NCI-H2081 treated with DMSO at 0.1 percent for 48 hours (cell line): ENCODE measurements at regions not wholly inside any gene's neighbourhood (a gene's known extent, or its start where the extent isn't known, plus 50 kb on each side); places are given as distances from the start of the nearest gene placed in this dataset.
"Not testable (repeated sequence)": the region's sequence is repeated elsewhere in the genome, so short reads cannot be mapped to it uniquely, and the experiment has no call there.

Source experiments
- DNase-seq: peaks from one replicate; lab custom pipeline; 2025; lab: John Stamatoyannopoulos, UW

- DNase-seq, result not testable (repeated sequence)
These were observed 289.4 kb downstream of the CNTNAP3B start for GRCh38 chr9:41839786-41840185.

GRCh38 chr9:41838953-41839352 lies 290.3 kb downstream of the CNTNAP3B start:
- DNase-seq, result not testable (repeated sequence)

GRCh38 chr9:41838562-41838851 lies 290.7 kb downstream of the CNTNAP3B start:
- DNase-seq, result not testable (repeated sequence)

- not testable (repeated sequence) for DNase-seq
These were observed 291.3 kb downstream of the CNTNAP3B start for GRCh38 chr9:41837684-41838561.

GRCh38 chr9:41833108-41833507 lies 296.1 kb downstream of the CNTNAP3B start:
- not testable (repeated sequence) for DNase-seq

GRCh38 chr9:41824723-41825122 lies 304.5 kb downstream of the CNTNAP3B start:
- DNase-seq, result not testable (repeated sequence)

- DNase-seq, result not testable (repeated sequence)
These were observed 326.5 kb downstream of the CNTNAP3B start for GRCh38 chr9:41802706-41803105.

- DNase-seq, result not testable (repeated sequence)
These were observed 330.5 kb downstream of the CNTNAP3B start for GRCh38 chr9:41798684-41799083.

GRCh38 chr9:41790719-41791363 lies 338.4 kb downstream of the CNTNAP3B start:
- DNase-seq, result not testable (repeated sequence)

GRCh38 chr9:41790007-41790406 lies 339.2 kb downstream of the CNTNAP3B start:
- not testable (repeated sequence) for DNase-seq

- not testable (repeated sequence) for DNase-seq
These were observed 339.8 kb downstream of the CNTNAP3B start for GRCh38 chr9:41789387-41789786.

GRCh38 chr9:41787951-41788350 lies 341.3 kb downstream of the CNTNAP3B start:
- not testable (repeated sequence) for DNase-seq

GRCh38 chr9:41787270-41787669 lies 342.0 kb downstream of the CNTNAP3B start:
- DNase-seq, result not testable (repeated sequence)

- DNase-seq, result not testable (repeated sequence)
These were observed 345.2 kb downstream of the CNTNAP3B start for GRCh38 chr9:41784006-41784405.

- not testable (repeated sequence) for DNase-seq
These were observed 346.0 kb downstream of the CNTNAP3B start for GRCh38 chr9:41783070-41783810.

GRCh38 chr9:41781899-41782298 lies 347.3 kb downstream of the CNTNAP3B start:
- not testable (repeated sequence) for DNase-seq

- not testable (repeated sequence) for DNase-seq
These were observed 349.3 kb downstream of the CNTNAP3B start for GRCh38 chr9:41779897-41780406.

- DNase-seq, result not testable (repeated sequence)
These were observed 350.0 kb downstream of the CNTNAP3B start for GRCh38 chr9:41779192-41779591.

- not testable (repeated sequence) for DNase-seq
These were observed 350.6 kb downstream of the CNTNAP3B start for GRCh38 chr9:41778535-41779071.

GRCh38 chr9:41777536-41777935 lies 351.7 kb downstream of the CNTNAP3B start:
- DNase-seq, result not testable (repeated sequence)

- not testable (repeated sequence) for DNase-seq
These were observed 356.7 kb downstream of the CNTNAP3B start for GRCh38 chr9:41772541-41772940.

GRCh38 chr9:41771693-41772092 lies 357.5 kb downstream of the CNTNAP3B start:
- DNase-seq, result not testable (repeated sequence)
